IgD-negative memory B cell (primary cell): ENCODE measurements at regions not wholly inside any gene's neighbourhood (a gene's known extent, or its start where the extent isn't known, plus 50 kb on each side); places are given as distances from the start of the nearest gene placed in this dataset.

Source experiments
- H3K27ac Mint-ChIP-seq, 3 donors: one replicate each; pipeline ENCODE4 v1.8.0; 2020 to 2022; ENCODE audit warnings: mild to moderate bottlenecking in 3 of 3, mixed read lengths in 3 of 3, moderate library complexity in 1 of 3
- H3K27me3 Mint-ChIP-seq: one replicate; pipeline ENCODE4 v1.8.0; 2021; ENCODE audit warnings: mixed read lengths
- H3K36me3 Mint-ChIP-seq: one replicate; pipeline ENCODE4 v1.8.0; 2020; ENCODE audit warnings: mild to moderate bottlenecking, mixed read lengths
- H3K4me1 Mint-ChIP-seq, 3 donors: one replicate each; pipeline ENCODE4 v1.8.0; 2020 to 2022; ENCODE audit warnings: mixed read lengths in 3 of 3, mild to moderate bottlenecking in 1 of 3
- H3K4me3 Mint-ChIP-seq, 4 donors: one replicate each; pipeline ENCODE4 v1.8.0; 2020 to 2022; ENCODE audit warnings: mild to moderate bottlenecking in 4 of 4, mixed read lengths in 4 of 4, moderate library complexity in 3 of 4
- H3K9me3 Mint-ChIP-seq, 3 donors: one replicate each; pipeline ENCODE4 v1.8.0; 2020 to 2021; ENCODE audit warnings: mixed read lengths in 3 of 3, mild to moderate bottlenecking in 1 of 3

DNA sequence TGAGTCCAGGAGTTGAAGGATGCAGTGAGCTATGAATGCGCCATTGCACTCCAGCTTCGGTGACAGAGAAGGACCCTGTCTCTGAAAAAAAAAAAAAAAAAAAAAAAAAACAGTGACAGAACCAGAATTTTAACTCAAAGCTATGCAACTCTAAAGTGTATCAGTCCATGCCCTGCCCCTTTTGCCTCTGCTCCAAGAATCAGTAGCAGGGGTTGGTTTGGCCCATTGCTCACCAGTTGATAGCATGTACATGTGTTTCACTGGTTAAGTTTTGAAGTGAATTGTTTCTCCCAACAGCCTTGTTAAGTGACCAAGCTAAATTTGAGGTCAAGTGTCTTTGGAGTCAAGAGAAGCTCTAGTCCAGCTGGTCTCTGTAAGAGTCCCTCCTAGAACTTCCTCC is 245.9 kb downstream of the PLPP3 start:
- Mint-ChIP-seq H3K9me3 (no peaks in the 10 kb centered on the region), H3K4me3 (no peak overlapping the region), H3K4me1 (no peaks in the 10 kb centered on the region), H3K36me3 (no peaks in the 10 kb centered on the region), H3K27ac (no peak overlapping the region), H3K27me3 (peaks cover 5% of the 10 kb centered on the region)

GRCh38 chr1:56331892-56332567 is 247.3 kb downstream of the PLPP3 start:
- H3K4me3 Mint-ChIP-seq = no peak overlapping the region
- H3K36me3 Mint-ChIP-seq = no peaks in the 10 kb centered on the region
- H3K9me3 Mint-ChIP-seq = no peaks in the 10 kb centered on the region
- no peaks in the 10 kb centered on the region for H3K4me1 Mint-ChIP-seq
- no peaks in the 10 kb centered on the region for H3K27me3 Mint-ChIP-seq
- no peak overlapping the region for H3K27ac Mint-ChIP-seq

DNA sequence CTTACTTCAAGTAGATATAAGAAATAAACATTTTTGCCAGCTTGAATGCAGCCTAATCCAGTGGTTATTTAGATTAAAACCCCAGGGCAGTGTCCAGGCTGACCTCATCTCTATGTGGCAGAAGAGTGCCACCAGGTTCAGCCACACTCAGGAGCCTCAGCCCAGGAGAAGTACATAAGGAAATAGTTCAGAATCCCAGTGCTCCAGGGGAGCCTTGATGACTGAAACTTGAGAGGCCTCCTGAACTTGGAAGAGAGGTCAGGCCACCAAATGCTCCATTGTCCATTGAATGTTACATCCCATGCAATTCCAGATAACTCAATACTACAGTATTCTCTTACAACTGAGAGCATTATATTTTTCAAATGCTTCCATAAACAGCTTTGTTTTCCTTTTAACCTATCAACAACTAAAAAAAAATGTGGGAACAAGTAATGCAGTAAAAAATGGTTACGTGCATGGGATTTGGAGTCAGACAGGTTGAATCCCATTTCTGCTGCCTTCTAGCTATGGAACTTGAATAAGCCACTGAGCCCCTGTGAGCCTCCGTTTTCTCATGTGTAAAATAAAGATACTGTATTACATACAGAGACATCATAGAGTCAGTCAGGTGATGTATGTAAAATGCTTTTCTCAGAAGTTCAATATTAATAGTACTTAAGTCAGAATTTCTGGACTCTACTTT is 248.0 kb downstream of the PLPP3 start:
- no peak overlapping the region for H3K27ac Mint-ChIP-seq
- H3K4me1 Mint-ChIP-seq = no peaks in the 10 kb centered on the region
- no peaks in the 10 kb centered on the region for H3K9me3 Mint-ChIP-seq
- H3K4me3 Mint-ChIP-seq = no peak overlapping the region
- H3K36me3 Mint-ChIP-seq = no peaks in the 10 kb centered on the region
- H3K27me3 Mint-ChIP-seq = no peaks in the 10 kb centered on the region

GRCh38 chr1:56330391-56331026 is 248.9 kb downstream of the PLPP3 start:
- Mint-ChIP-seq H3K27ac (no peak overlapping the region), H3K27me3 (no peaks in the 10 kb centered on the region), H3K4me3 (no peak overlapping the region), H3K36me3 (no peaks in the 10 kb centered on the region), H3K9me3 (no peaks in the 10 kb centered on the region), H3K4me1 (no peaks in the 10 kb centered on the region)

DNA sequence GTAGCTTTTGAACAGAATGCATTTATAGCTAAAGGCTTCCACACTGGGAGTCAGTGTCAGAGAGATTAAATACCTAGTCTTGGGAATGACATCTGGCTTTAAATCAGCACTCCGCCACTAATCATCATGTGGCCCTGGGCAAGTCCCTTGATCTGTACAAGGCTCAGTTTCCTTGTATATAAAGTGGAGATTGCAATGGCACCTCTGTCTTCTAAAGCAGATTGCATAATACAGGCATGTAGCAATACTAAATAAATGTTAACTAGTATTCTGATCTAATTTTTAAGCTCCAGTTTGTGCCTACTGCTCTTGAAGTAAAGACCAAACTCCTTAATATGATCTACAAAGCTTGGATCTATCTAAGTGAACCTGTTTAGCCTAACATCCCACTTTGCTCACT is 249.4 kb downstream of the PLPP3 start:
- Mint-ChIP-seq H3K9me3 (no peaks in the 10 kb centered on the region), H3K27ac (no peak overlapping the region), H3K4me1 (no peaks in the 10 kb centered on the region), H3K27me3 (no peaks in the 10 kb centered on the region), H3K36me3 (no peaks in the 10 kb centered on the region), H3K4me3 (no peak overlapping the region)

DNA sequence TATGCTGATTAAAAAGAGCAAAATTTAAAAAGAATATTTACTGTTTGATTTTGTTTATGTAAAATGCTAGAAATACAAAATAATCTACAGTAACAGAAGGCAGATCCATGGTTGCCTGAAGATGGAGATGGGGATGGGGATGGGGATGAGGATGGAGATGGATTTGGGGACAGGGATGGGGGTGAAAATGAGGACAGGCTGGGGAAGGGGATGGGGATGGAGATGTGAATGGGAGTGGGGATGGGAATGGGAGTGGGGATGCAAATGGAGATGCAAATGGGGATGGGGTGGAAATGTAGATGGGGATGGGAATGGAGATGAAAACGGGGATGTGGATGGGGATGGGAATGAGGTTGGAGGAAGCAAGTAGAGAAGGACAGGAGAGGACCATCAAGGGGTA is 252.2 kb downstream of the PLPP3 start:
- Mint-ChIP-seq H3K27ac (no peak overlapping the region), H3K4me3 (peak overlapping the region in 1 of 4 donors; percentile 39), H3K36me3 (no peaks in the 10 kb centered on the region), H3K9me3 (no peaks in the 10 kb centered on the region), H3K4me1 (no peaks in the 10 kb centered on the region), H3K27me3 (no peaks in the 10 kb centered on the region)

DNA sequence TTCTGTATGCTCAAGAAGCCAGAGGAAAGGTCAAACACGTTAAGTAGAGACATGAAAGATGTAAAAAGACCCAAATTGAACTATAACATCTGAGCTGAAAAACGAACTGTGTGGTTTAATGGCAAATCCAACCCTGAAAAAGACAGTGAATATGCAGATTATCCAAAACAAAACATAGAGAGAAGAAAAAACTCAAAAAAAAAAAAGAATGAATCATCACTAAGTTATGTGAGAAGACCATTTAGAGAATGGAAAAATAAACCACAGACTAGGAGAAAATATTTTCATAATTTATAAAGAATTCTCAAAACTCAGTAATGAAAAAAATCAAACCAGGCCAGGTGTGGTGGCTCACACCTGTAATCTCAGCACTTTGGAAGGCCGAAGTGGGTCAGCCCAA is 253.3 kb downstream of the PLPP3 start:
- H3K27me3 Mint-ChIP-seq = no peaks in the 10 kb centered on the region
- no peak overlapping the region for H3K27ac Mint-ChIP-seq
- H3K4me1 Mint-ChIP-seq = no peaks in the 10 kb centered on the region
- no peaks in the 10 kb centered on the region for H3K9me3 Mint-ChIP-seq
- H3K4me3 Mint-ChIP-seq = no peak overlapping the region
- H3K36me3 Mint-ChIP-seq = no peaks in the 10 kb centered on the region

DNA sequence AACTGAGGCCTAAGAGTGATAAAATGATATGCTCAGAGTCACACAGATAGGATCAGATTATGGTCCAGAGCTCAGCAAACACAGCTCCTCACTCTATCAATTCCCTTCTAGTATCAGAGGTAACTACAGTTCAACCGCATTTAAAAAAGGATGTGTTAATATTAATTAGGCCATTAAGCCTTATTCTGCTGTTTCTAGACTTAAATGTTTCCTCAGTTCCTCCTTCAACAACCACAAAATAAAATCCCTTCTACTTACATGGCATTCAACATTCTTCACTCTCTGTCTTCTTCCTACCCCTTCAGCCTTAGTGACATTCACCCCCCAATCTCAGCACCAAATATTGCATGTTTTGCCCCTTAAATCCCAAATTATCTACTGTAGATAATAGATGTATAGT is 254.9 kb downstream of the PLPP3 start:
- Mint-ChIP-seq H3K27ac (no peak overlapping the region), H3K36me3 (no peaks in the 10 kb centered on the region), H3K4me1 (no peaks in the 10 kb centered on the region), H3K9me3 (no peaks in the 10 kb centered on the region), H3K4me3 (no peak overlapping the region), H3K27me3 (no peaks in the 10 kb centered on the region)

- no peak overlapping the region for H3K27ac Mint-ChIP-seq
Observed at GRCh38 chr1:56322211-56322610, 257.2 kb downstream of the PLPP3 start.

GRCh38 chr1:56321150-56321490 is 258.2 kb downstream of the PLPP3 start:
- Mint-ChIP-seq H3K4me3 (no peak overlapping the region), H3K27ac (no peak overlapping the region), H3K4me1 (no peaks in the 10 kb centered on the region), H3K9me3 (no peaks in the 10 kb centered on the region), H3K27me3 (no peaks in the 10 kb centered on the region), H3K36me3 (peaks cover 4% of the 10 kb centered on the region)

More at GRCh38 chr1:56322211-56322610, 257.2 kb downstream of the PLPP3 start:
- H3K27me3 Mint-ChIP-seq = no peaks in the 10 kb centered on the region
- no peaks in the 10 kb centered on the region for H3K36me3 Mint-ChIP-seq
- H3K9me3 Mint-ChIP-seq = no peaks in the 10 kb centered on the region
- H3K4me1 Mint-ChIP-seq = no peaks in the 10 kb centered on the region
- no peak overlapping the region for H3K4me3 Mint-ChIP-seq

DNA sequence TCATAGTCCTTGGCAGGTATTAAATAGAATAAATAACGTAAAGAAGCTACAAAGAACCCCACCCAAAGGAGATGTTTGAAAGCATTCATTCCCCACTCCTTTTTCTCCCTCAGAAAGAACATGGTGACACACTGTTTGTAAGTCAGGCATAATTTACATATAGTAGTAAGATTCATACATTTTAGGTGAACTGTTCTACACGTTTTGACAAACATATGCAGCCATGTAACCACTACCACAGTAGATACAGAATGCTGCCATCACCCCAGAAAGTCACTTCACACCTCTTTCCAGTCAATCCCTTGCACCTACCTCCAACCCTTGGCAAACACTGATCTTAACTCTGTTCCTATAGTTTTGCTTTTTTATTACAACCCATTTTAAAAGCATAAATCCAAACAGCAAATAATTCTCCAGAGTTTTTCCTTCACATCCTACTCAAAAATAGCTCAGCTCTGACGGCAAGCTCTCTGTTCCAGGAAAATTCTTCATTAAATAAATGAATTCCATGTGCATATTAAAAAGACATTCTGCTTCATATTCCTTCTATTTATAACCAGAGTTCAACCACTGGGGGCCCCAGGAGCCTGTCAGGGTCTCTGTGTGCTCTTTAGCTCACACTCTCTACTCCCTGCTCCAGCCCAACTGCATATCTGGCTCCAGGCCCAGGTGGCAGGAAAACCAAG is 258.8 kb downstream of the PLPP3 start:
- no peaks in the 10 kb centered on the region for H3K27me3 Mint-ChIP-seq
- no peaks in the 10 kb centered on the region for H3K9me3 Mint-ChIP-seq
- no peaks in the 10 kb centered on the region for H3K4me1 Mint-ChIP-seq
- H3K4me3 Mint-ChIP-seq = no peak overlapping the region
- no peak overlapping the region for H3K27ac Mint-ChIP-seq
- peaks cover 4% of the 10 kb centered on the region for H3K36me3 Mint-ChIP-seq

- H3K4me1 Mint-ChIP-seq = no peaks in the 10 kb centered on the region
- H3K36me3 Mint-ChIP-seq = peaks cover 4% of the 10 kb centered on the region
- H3K27ac Mint-ChIP-seq = no peak overlapping the region
- no peak overlapping the region for H3K4me3 Mint-ChIP-seq
- no peaks in the 10 kb centered on the region for H3K27me3 Mint-ChIP-seq
- no peaks in the 10 kb centered on the region for H3K9me3 Mint-ChIP-seq
Observed at GRCh38 chr1:56317722-56318121, 261.6 kb downstream of the PLPP3 start.

DNA sequence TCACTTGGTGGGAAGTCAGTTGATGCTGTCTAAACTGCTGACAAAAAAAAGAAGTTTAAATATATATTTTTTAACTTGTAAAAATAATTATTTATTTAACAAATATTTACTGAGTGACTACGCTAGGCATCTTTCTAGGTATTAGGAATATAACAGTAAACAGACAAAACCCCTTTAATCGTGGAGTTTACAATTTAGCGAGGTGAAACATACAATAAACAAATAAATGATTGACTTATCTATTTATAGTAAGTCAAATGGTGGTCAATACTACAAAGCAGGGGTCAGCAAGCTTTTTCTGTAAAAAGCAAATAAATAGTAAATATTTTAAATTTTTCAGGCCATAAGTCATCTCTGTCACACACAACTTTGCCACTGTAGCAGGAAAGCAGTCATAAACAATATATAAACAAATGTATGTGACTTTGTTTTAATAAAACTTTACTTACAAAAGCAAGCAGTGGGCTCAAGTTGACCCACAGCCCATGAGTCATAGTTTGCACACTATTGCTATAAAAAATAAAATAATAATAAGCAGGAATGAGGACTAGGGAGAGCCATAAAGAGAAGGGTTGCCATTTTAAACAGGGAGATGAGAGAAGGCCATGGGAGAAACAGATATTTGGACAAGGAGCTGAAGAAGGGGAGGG is 263.9 kb downstream of the PLPP3 start:
- peaks cover 0 to 3% (median 0%) of the 10 kb centered on the region in 3 donors for H3K4me1 Mint-ChIP-seq
- H3K9me3 Mint-ChIP-seq = no peaks in the 10 kb centered on the region
- peaks cover 2% of the 10 kb centered on the region for H3K27me3 Mint-ChIP-seq
- peaks cover 4% of the 10 kb centered on the region for H3K36me3 Mint-ChIP-seq
- no peak overlapping the region for H3K4me3 Mint-ChIP-seq
- no peak overlapping the region for H3K27ac Mint-ChIP-seq

DNA sequence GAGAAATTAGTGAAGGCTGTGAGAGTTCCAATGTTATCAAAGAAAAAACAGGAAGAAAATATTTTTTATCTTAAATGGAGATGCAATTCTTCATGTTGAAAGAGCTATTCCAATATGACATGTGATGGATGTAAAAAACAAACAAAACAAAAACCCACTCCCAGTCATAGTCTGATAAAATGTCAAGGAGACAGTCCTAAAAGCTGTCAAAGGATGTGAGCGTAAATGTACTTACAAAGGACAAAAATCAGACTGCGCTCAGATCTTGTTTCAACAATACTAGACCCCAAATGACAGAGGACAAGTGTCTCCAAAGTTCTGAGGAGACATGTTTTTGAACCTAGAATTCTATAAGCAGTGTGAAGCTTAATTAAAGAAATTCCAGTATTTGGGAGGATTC is 265.8 kb downstream of the PLPP3 start:
- Mint-ChIP-seq H3K36me3 (peaks cover 6% of the 10 kb centered on the region), H3K9me3 (peaks cover 0 to 2% (median 2%) of the 10 kb centered on the region in 3 donors), H3K4me1 (peaks cover 0 to 3% (median 0%) of the 10 kb centered on the region in 3 donors), H3K4me3 (no peak overlapping the region), H3K27ac (no peak overlapping the region), H3K27me3 (peaks cover 4% of the 10 kb centered on the region)

- Mint-ChIP-seq H3K9me3 (peaks cover 0 to 7% (median 2%) of the 10 kb centered on the region in 3 donors), H3K4me1 (peaks cover 0 to 3% (median 0%) of the 10 kb centered on the region in 3 donors)
Observed at GRCh38 chr1:56311766-56312165, 267.6 kb downstream of the PLPP3 start.

More at GRCh38 chr1:56311766-56312165, 267.6 kb downstream of the PLPP3 start:
- Mint-ChIP-seq H3K4me3 (no peak overlapping the region), H3K27ac (no peak overlapping the region), H3K36me3 (peaks cover 6% of the 10 kb centered on the region), H3K27me3 (peaks cover 4% of the 10 kb centered on the region)
